Natural killer cell (primary cell): ENCODE measurements at regions not wholly inside any gene's neighbourhood (a gene's known extent, or its start where the extent isn't known, plus 50 kb on each side); places are given as distances from the start of the nearest gene placed in this dataset.

ENCODE experiments used
- ATAC-seq, 3 donors: fragments of 150-1000 bp in 2 of 3; fragments of 200-7000 bp in 1 of 3; cut with Tn5 transposase; 1 replicate in 1 of 3; 2 replicates in 2 of 3; pipeline ENCODE4 v1.10.0; 2021; ENCODE audit warnings: mild to moderate bottlenecking in 2 of 3, moderate library complexity in 2 of 3
- DNase-seq, 2 donors: peaks; one replicate each; pipeline versions ENCODE4 v3.0.0 to v3.0.0-alpha.2; 2013 to 2021; ENCODE audit warnings: mixed read lengths in 1 of 2
- H3K27ac ChIP-seq: one replicate; pipeline ENCODE4 v1.5.1; 2013; ENCODE audit warnings: mild to moderate bottlenecking, low read length
- H3K27me3 ChIP-seq: one replicate; pipeline ENCODE4 v1.6.1; 2013; ENCODE audit warnings: low read length; ENCODE audit not compliant: control insufficient read depth, insufficient read depth
- H3K36me3 ChIP-seq: one replicate; pipeline ENCODE4 v1.6.1; 2013; ENCODE audit warnings: low read length; ENCODE audit not compliant: control insufficient read depth, insufficient read depth
- H3K4me1 ChIP-seq: one replicate; pipeline ENCODE4 v1.6.1; 2013; ENCODE audit warnings: low read length; ENCODE audit not compliant: control insufficient read depth, insufficient read depth
- H3K4me3 ChIP-seq: one replicate; pipeline ENCODE4 v1.5.1; 2013; ENCODE audit warnings: low read length
- H3K9me3 ChIP-seq: one replicate; pipeline ENCODE4 v1.6.1; 2013; ENCODE audit warnings: low read length; ENCODE audit not compliant: control insufficient read depth, insufficient read depth
- H3K27ac Mint-ChIP-seq, 2 donors: one replicate each; pipeline ENCODE4 v1.8.0; 2022; ENCODE audit warnings: mild to moderate bottlenecking in 2 of 2, mixed read lengths in 2 of 2, moderate library complexity in 1 of 2
- H3K27me3 Mint-ChIP-seq, 2 donors: one replicate each; pipeline ENCODE4 v1.8.0; 2022; ENCODE audit warnings: low read depth in 2 of 2, mixed read lengths in 2 of 2
- H3K36me3 Mint-ChIP-seq: one replicate; pipeline ENCODE4 v1.8.0; 2022; ENCODE audit warnings: mixed read lengths
- H3K4me1 Mint-ChIP-seq, 2 donors: one replicate each; pipeline ENCODE4 v1.8.0; 2022; ENCODE audit warnings: mixed read lengths in 2 of 2
- H3K4me3 Mint-ChIP-seq: one replicate; pipeline ENCODE4 v1.8.0; 2022; ENCODE audit warnings: mild to moderate bottlenecking, moderate library complexity, mixed read lengths
- H3K9me3 Mint-ChIP-seq, 2 donors: one replicate each; pipeline ENCODE4 v1.8.0; 2022; ENCODE audit warnings: mixed read lengths in 2 of 2
- CTCF ChIP-seq: fragments of 200-600 bp; IDR thresholded peaks from one replicate; pipeline ENCODE4 v1.8.0; 2022; ENCODE audit warnings: antibody characterized with exemption
- WGBS: methylation state at CpG from one replicate; pipeline ENCODE4 v1.1.7; 2013; ENCODE audit warnings: missing lambda C conversion rate; ENCODE audit not compliant: insufficient coverage; 5-methylcytosine and 5-hydroxymethylcytosine counted together
- intact Hi-C: fragments of 100-400 bp; cut with micrococcal nuclease; formaldehyde crosslinking; loops from one replicate; pipeline ENCODE4 v1.14.2; 2022

GRCh38 chr4:22336822-22337221, 179.0 kb downstream of the ADGRA3 start:
- intact Hi-C loops: no loop called here
- 93% methylated on average over 4 of the region's 6 CpGs for WGBS
- no peaks in the 10 kb centered on the region for H3K36me3 ChIP-seq

GRCh38 chr4:22334155-22334554, 181.7 kb downstream of the ADGRA3 start:
- H3K27me3 Mint-ChIP-seq: no peaks in the 10 kb centered on the region
- H3K36me3 Mint-ChIP-seq: no peaks in the 10 kb centered on the region
- H3K4me3 ChIP-seq: no peak overlapping the region
- intact Hi-C loops: no loop called here
- no peak overlapping the region for H3K4me3 Mint-ChIP-seq
- no peaks in the 10 kb centered on the region for H3K4me1 Mint-ChIP-seq
- DNase-seq: no peak
- H3K9me3 Mint-ChIP-seq: peaks cover 2 to 4% of the 10 kb centered on the region in 2 donors
- no peaks in the 10 kb centered on the region for H3K4me1 ChIP-seq
- no peaks in the 10 kb centered on the region for H3K27me3 ChIP-seq
- H3K36me3 ChIP-seq: no peaks in the 10 kb centered on the region
- no peak overlapping the region for H3K27ac Mint-ChIP-seq
- WGBS: 96% methylated on average over 2 of the region's 2 CpGs
- TF ChIP-seq CTCF: no peak
- peaks cover 2% of the 10 kb centered on the region for H3K9me3 ChIP-seq
- H3K27ac ChIP-seq: no peak overlapping the region
- ATAC-seq: no peak

More at GRCh38 chr4:22336822-22337221, 179.0 kb downstream of the ADGRA3 start:
- Mint-ChIP-seq H3K4me3 (no peak overlapping the region), H3K9me3 (peaks cover 2 to 4% of the 10 kb centered on the region in 2 donors), H3K27me3 (no peaks in the 10 kb centered on the region), H3K4me1 (no peaks in the 10 kb centered on the region), H3K36me3 (no peaks in the 10 kb centered on the region), H3K27ac (no peak overlapping the region)
- no peak overlapping the region for H3K27ac ChIP-seq
- ATAC-seq (no peak), DNase-seq (no peak)
- no peaks in the 10 kb centered on the region for H3K4me1 ChIP-seq
- TF ChIP-seq CTCF: no peak
- H3K9me3 ChIP-seq: no peaks in the 10 kb centered on the region
- no peak overlapping the region for H3K4me3 ChIP-seq
- H3K27me3 ChIP-seq: no peaks in the 10 kb centered on the region

- intact Hi-C loops: no loop called here
- Histone ChIP-seq H3K36me3 (no peaks in the 10 kb centered on the region), H3K27me3 (no peaks in the 10 kb centered on the region), H3K9me3 (no peaks in the 10 kb centered on the region), H3K4me3 (no peak overlapping the region), H3K27ac (no peak overlapping the region), H3K4me1 (no peaks in the 10 kb centered on the region)
- peaks cover 2 to 7% of the 10 kb centered on the region in 2 donors for H3K9me3 Mint-ChIP-seq
- ATAC-seq: no peak
- H3K36me3 Mint-ChIP-seq: no peaks in the 10 kb centered on the region
- H3K27me3 Mint-ChIP-seq: no peaks in the 10 kb centered on the region
- 50% methylated on average over 1 of the region's 1 CpG for WGBS
- H3K27ac Mint-ChIP-seq: no peak overlapping the region
- no peak for TF ChIP-seq CTCF
- no peaks in the 10 kb centered on the region for H3K4me1 Mint-ChIP-seq
- no peak for DNase-seq
- no peak overlapping the region for H3K4me3 Mint-ChIP-seq
Measured at GRCh38 chr4:22324422-22324821, 191.4 kb downstream of the ADGRA3 start.

- ATAC-seq (no peak), DNase-seq (no peak)
- no peak overlapping the region for H3K4me3 Mint-ChIP-seq
- no peak for TF ChIP-seq CTCF
- no peaks in the 10 kb centered on the region for H3K36me3 Mint-ChIP-seq
- Histone ChIP-seq H3K9me3 (no peaks in the 10 kb centered on the region), H3K27ac (no peak overlapping the region), H3K27me3 (no peaks in the 10 kb centered on the region), H3K4me3 (no peak overlapping the region), H3K36me3 (no peaks in the 10 kb centered on the region), H3K4me1 (no peaks in the 10 kb centered on the region)
- H3K4me1 Mint-ChIP-seq: no peaks in the 10 kb centered on the region
- H3K9me3 Mint-ChIP-seq: peaks cover 2 to 7% of the 10 kb centered on the region in 2 donors
- no CpG with 5 or more reads among the region's 2 CpGs for WGBS
- H3K27ac Mint-ChIP-seq: no peak overlapping the region
- intact Hi-C loops: no loop called here
- no peaks in the 10 kb centered on the region for H3K27me3 Mint-ChIP-seq
Measured at GRCh38 chr4:22323691-22324090, 192.2 kb downstream of the ADGRA3 start.
